Hematopoietic multipotent progenitor cell treated with erythropoietin and hydrocortisone succinate and interleukin-3 and kit ligand, for 4 days (in vitro differentiated cells): ENCODE measurements at regions not wholly inside any gene's neighbourhood (a gene's known extent, or its start where the extent isn't known, plus 50 kb on each side); places are given as distances from the start of the nearest gene placed in this dataset.

ENCODE experiments used
- DNase-seq: peaks from one replicate; pipeline ENCODE4 v3.0.0-alpha.2; 2015

DNA sequence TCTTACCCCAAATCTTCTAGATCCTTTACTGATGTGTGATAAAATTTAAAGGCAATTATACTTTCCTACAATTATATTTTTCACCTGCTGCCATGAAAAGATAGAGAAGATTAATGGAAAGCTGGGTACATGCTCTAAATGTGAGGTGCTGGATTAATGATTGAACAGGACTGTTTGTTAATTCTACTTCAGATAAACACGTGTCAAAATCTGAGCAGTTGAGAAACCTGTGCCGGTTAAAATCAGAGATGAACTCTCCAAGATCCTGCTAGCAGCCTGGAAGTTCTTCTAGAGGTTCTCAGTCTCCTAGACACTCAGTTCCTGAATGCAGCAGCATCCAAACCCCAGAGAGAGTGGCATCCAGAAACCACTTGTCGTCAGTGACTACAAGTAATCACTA lies 69.2 kb downstream of the INHBA start:
- no peak for DNase-seq

DNA sequence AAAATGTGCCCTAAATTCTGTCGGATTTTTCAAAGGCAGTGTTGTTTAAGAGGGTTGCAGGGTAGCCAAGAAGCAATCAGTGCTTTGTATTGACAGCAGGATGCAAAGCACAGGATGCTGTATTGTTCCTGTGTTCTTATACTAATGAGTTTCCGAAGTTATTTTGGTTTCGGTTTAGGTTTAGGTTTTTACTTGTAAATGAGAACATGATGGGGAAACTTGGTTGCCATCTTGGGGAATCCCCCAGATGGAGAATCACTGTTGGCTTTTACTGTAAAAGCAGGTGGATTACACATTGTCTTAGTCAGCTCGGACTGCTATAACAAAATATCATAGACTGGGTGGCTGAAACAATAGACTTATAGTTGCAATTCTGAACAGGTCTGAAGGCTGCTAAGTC lies 72.1 kb downstream of the INHBA start:
- DNase-seq: no peak

DNA sequence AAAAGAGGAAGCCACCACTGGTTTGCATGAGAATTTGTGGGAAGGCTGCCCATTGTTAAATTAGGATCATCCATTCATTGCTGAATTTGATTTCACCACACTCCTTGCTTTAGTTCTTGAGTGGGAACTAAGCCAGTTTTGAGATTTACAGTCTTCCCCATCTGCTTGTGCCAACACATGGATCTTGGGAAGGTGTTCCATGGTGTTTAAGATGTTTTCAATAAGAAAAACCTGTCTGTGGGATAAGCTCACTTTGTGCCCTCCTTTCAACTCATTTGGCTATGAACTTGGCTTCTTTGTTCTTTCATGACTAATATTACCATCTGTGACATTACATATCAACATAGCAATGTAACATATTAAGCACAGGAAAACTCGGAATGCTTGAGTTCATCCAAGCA lies 73.2 kb downstream of the INHBA start:
- no peak for DNase-seq

DNA sequence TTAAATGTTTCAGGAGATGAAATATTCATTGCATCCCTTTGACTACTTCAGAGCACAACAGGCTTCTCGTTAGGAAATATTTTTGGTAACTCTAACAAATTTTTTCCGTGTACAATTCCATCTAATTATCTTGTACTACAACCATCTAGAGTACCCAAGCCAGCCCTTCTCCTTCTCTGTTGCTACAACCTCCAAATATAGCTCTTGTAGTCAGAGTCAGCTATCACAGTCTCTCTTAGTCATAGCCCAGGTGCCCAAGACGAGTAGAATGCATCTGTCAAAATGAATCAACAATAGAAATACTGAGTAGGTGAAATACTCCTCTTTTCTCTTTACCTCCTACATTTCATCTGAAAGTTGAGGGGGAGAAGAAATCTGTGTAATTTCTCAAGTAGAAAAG lies 74.0 kb downstream of the INHBA start:
- no peak for DNase-seq

DNA sequence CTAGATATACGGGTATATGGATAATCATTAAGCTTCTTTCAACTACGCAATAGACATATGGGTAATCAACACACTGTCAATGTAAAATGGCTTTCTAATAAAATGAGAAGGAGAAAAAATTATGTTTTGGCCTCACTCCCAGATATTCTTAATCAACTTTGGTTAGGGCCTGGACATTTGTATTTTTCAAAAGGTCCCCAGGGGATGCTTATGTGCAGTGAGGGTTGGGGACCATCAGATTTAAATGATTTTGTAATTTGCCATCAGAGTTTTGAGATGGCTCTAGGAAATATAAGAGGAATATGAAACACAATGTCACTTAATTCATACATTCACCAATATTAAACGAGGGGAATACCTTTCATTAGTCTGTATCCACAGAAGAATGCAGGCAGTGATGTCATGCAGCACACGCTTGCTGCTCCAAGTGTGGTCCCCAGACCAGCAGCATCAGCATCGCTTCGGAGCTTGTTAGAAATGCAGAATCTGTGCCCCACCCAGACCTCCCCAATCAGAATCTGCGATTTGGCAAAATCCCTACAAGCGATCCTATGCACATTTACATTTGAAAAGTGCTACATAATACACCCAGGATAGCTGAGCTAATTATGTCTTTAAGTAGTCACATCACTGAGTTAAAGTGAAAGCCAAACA lies 75.1 kb downstream of the INHBA start:
- no peak for DNase-seq

DNA sequence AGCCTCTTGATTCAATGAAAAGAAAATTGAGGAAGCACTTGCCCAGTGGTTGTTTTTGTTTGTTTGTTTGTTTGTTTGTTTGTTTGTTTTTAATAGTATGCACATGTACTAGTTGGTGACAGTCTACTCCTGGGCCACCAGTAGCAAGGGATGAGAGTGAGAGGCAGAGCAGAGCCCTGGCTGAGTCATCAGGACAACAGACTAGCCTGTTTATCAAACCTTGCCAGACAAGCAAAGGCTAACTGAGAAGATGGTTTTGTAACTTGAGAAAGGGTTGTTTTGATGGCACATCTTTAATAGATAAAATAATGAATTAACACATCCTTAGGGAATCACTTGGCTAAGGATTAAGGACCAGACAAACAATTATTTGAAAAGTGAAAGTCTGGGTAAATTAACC lies 78.1 kb downstream of the INHBA start:
- no peak for DNase-seq

DNA sequence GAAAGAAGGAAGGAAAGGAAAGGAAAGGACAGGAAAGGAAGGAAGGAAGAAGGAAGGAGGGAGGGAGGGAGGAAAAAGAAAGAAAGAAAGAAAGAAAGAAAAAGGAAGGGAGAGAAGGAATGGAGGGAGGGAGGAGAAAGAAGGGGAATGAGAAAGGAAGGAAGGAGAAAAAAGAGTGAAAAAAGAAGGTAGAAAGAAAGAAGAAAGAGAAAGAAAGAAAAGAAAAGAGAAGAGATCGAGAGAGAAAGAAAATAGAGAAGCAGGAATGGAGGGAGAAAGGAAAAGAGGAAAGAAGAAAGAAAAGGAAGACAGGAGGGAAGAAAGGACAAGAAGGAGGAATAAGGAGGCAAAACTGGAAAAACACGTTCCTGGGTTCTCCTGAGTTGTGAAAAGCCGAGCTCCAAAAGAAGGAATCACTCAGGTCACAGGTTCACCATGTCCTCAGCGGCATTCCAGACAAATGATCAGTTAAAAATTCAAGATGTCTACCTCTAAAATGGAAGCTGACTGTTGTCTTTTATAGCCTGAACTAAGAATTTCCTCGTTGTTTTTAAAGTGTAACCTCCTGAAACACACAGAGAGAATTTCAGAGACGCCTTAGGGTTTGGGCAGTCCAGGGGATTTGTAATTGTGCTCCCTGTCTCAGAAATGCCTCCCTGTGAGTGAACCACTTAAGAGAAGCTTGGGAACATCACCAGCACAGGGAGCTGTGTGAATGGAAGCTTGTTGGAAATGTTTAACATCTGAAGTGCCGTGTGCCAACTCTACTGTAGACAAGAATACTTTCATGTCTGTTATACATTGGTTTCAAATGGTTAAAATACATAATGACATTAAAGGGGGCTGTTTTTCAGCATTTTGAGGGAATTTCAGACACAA lies 80.7 kb downstream of the INHBA start:
- no peak for DNase-seq

DNA sequence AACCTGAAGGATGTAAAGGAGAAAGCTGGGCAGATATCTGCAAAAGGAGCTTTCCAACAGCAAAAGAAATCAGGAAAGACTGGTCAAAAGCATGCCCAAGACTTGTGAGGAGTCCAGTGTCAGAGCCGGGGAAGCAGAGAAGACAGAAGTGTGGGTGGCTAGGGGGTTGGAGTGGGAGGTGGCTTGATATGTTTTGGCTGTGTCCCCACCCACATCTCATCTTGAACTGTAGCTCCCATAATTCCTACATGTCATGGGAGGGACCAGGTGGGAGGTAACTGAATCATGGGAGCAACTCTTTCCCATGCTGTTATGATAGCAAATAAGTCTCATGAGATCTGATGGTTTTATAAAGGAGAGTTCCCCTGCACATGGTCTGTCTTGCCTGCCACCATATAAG lies 84.9 kb downstream of the INHBA start:
- no peak for DNase-seq

DNA sequence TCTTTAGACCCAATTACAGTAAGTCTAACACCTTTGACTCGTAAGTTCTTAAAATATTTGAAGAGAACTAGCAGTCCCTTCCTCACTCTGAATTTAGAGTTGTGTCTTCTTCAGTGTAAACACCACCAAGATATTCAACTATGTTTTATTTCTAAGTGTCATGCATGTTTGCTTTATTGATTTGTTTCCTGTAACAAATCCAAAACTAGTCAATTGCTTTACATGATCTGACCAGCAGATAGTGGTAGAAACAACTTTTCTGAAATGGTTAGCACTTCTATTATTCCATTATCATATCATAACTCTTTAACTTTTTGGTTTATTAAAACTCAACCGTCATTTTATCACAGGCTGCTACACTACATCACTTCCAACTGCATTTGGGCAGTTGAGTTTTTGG lies 90.1 kb downstream of the INHBA start:
- no peak for DNase-seq

DNA sequence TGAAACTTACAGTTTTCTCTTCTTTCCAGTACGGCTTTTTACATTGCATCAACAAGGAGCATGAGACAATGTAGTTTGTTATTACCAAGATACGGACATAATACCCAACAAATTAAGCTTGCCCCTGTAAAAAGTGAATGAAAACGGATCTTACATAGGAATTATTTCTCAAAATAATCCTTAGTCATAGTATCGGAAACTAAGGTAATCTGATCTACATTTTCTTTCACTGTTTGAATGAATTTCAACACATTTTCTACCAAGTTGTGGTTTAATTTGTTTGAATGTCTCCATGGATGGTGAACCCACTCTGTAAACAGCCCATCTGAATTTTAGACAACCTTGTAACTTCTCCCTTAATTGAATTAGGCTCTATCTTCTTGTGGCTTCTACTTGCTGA lies 90.5 kb downstream of the INHBA start:
- no peak for DNase-seq

DNA sequence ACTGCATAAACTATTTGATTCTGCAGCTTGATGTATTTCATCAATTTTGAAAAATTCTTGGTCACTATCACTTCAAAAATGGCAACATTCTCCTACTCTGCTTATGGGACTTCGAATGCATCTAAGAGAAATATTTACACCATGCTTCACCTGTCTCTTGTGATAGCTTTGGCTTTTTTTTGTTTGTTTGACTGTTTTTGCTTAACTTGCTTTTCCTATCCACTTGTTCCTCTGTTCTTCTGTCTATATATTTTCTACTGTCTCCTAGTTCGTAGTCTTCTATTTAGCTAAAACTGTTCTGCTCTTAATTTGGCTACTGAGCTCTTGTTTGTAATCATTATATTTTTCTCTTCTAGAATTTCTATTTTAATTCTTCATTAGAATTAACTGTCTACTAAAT lies 94.4 kb downstream of the INHBA start:
- DNase-seq: no peak

DNA sequence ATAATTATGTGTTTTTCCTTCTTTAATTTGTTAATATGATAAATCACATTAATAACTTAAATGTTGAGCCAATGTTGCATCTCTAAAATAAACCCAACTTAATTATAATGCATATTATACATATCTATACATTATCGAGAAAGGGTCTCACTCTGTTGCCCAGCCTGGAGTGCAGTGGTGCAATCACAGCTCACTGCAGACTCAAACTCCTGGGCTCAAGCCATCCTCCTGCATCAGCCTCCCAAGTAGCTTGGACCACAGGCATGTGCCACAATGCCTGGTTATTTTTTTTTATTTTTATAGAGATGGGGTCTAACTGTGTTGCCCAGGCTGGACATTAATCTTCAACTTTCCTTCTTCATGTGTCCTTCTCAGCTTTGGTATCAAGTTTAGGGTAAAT lies 98.9 kb downstream of the INHBA start:
- DNase-seq: no peak

DNA sequence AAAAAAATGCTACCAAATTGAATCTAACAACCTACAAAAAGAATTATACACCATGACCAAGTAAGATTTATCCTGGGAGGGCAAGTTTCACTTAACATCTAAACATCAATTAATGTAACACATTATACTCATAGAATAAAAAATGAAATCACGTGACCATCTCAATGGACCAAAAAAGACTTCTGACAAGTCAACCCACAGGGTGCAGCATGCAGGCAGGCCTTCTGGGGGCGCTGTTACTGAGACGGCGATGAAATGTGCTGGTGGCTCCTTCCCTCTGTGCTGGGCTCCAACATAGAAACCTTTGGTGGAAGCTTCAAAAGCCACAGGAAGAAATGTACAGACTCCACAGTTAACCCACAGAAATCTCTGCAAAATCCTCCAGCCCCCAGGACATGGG lies 103.1 kb downstream of the INHBA start:
- DNase-seq: no peak

DNA sequence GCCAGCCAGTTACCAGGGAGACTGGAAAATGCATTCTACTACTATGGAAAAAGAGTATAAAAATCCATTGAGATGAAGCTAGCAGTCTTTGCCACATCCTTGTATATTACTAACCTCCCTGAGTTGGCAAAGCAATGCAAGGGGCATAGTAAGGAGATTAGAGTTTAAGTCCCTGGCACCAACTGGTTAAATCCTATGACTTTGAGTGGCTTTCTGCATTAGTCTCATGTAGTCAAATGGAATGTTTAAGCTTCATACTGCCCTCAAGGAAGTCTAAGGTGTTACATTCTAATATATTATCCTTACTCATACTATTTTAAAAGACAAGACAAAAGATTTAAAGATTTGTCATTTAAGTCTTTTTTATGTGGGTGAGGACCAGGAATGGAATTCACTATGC lies 110.1 kb downstream of the INHBA start:
- no peak for DNase-seq

DNA sequence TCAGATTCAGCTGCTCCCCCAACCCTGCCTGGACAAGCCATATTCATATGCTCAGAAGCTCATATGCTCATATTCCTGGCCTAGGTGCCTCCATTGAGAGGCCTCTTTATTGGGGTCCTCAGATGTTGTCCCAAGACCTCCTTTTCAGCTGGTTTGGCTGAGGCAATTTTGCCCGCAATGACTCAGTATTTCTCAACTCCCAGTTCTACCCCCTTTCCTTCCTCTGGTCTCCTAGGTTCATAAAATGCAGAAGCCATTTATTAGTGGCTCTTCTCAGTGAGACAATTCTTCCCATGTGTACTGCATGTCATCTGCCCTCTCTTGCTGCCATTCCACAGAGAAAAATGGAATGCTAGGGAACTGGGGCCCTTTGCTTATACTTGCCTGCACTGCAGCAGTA lies 110.7 kb downstream of the INHBA start:
- DNase-seq: peak; percentile 62

DNA sequence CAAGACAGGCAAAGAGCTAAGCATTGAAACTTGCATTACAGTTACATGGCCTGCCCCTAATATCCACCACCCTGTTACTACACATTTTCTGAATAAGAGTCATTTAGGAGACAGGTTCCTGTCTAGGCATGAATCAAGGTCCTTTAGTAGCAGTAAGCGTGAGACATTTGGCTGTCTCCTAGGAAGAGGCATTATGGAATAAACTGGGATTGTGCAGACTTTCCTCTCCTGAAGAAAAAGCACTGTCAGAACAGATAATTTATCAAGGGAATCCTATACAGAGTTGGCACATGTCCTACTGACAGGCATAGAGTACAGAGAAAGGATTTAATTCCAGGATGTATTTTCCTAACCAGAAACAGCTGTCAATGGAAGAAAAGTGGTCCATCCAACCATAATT lies 111.9 kb downstream of the INHBA start:
- no peak for DNase-seq

DNA sequence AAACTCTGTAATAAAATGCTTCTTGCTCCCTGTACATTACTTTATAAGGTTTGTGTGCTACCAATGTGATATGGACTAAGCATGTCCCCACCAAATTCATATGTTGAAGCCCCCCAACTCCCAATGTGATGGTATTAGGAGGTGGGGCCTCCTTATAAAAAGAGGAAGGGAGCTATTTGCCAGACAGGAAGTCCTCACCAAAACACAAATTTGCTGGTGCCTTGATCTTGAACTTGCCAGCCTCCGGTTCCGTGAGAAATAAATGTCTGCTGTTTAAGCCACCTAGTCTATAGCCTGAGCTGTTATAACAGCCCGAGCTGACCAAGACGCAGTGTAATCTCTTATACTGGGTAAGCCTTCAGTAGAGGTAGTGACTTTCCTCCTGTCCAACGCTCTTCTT lies 114.5 kb downstream of the INHBA start:
- peak; percentile 47 for DNase-seq

DNA sequence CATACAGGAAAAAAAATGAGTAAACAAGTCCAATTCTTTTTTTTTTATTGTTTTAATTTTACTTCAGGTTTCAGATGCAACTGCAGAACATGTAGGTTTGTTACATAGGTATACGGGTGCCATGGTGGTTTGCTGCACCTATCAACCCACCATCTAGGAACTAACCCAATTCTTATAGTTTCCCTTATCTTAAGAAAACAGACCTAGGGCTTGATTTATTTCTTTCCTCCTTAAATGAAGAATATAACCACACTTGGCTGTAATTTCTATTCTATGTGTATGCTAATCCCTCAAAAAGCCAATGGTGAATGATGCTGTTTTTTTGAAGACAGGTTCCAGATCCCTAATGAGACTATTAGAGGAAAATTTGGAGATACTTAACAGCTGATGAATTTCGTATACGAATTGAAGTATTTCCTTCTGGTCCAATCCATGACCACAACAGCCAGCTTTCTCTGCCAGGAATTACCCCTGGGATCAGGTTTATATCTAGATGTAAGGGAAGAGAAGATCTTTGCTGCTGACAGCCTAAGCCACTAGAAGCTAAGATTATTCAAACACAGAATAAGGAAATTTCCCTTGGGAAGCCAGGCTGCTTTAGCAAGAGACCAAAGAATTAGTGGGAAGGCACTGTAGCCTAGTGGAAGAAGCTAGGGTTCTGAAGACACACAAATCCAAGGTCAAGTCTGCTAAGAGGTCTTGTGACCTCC lies 115.8 kb downstream of the INHBA start:
- peak; percentile 15 for DNase-seq

DNA sequence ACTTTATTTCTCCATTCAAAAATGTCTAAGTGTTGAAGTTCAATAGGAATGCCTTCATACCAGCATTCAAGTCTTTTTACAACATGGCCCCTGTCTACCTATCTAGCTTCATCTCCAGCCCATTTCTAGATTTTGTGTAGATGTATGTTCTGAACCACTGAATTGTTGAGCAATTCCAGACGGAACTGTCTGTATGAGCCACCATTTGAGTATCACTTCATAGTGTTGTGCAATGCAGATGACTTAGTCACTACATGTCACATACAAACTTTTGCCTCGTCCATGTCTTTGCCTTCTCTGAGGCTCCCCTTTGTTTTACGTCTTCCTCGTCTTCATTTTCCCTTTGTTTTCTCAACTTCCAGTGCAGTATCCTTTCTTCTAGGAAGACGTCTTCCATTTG lies 118.1 kb downstream of the INHBA start:
- peak; percentile 56 for DNase-seq

DNA sequence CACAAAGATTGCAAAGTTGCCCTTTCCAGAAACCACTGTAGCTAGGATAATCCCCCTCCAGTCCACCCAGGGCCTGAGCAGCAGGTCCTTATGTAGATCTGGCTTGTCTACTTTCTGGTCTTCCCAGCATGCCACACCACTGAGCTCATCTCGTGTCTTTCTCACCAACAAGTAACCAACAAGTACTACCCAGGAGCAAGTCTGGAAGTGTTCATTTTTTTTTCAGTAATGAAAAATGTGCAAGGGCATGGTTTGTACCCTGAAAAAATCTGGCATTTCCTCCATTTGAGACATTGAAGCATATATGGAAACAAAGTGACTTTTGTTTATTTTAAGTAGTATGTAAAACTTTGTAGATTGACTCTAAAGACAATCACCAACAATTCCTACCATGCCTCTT lies 120.8 kb downstream of the INHBA start:
- no peak for DNase-seq

DNA sequence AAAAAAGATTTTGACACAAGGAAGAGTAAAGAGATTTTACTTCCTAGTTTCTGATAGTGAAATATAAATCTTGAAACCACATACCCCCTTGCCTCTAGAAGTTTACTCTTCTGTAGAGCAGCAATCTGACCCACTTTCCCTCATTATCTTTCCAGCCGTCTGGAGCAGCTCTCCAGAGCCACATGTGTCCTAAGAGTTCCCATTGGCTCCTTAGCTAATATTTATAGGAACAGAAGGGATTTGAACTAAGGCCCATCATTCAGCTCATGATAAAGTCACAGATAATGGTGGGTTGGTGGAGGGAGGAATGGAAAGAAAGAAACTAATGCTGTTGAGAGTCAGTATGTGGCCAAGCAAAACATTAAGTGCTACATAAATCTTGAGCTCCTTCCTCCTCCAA lies 121.8 kb downstream of the INHBA start:
- DNase-seq: no peak

DNA sequence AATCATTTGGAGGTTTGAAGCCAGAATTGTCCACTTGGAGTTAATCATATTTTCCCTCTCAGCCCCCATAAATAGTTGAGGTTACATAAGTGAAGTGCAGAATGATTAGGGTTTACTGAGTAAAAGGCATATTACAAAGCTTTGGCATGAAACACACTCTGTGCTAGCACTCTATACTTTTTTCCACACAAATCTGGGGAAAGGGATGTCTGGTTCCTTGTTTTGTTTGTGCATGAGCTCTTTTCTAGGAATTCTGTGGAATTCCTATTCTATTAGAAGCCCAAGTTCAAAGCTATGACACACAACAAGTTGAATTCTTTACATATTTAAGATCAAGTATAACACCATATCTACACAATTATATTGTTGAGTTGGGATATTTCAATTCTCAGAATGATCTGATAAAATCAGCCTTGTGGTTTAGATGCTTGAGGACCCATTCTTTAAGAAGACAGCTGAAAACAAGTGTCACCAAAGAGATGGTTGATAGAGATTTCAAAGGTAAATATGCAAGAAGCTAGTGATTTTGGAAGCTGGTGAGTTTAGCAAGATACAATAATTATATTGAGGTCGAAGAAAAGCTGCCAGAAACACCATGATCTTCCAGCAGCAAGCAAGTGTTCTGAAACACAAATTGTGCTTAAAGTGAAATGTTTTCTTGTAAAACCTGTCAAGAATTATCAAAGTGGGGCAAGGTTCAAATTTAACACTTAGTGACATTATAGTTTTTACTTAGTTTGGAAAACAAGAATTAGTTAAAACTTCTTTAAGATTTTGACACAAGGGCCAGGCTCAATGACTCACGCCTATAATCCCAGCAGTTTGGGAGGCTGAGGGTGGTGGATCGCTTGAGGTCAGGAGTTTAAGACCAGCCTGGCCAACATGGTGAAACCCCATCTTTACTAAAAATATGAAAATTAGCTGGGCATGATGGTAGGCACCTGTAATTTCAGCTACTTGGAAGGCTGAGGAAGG lies 122.6 kb downstream of the INHBA start:
- peak; percentile 50 for DNase-seq

DNA sequence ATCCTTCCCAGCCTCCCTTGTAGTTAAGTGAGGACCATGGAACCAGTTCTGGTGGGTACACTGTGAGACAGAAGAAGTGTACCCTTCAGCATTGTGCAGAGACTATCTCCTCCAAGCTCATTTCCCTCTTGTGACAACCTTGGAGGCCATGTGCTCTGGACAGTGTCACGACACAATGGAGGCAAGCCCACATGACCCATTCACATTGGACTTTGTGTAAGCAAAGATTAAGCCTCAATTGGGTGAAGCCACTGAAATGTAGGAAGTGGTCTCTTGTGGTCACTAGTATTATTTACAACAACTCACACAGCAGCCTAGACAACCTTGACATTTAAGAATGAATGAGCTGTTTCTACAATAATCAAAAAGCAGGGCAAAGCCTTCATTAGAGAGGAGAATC lies 124.2 kb downstream of the INHBA start:
- peak; percentile 16 for DNase-seq
